ENCODE measurements at regions not wholly inside any gene's neighbourhood (a gene's known extent, or its start where the extent isn't known, plus 50 kb on each side); places are given as distances from the start of the nearest gene placed in this dataset.
"Not testable (repeated sequence)": the region's sequence is repeated elsewhere in the genome, so short reads cannot be mapped to it uniquely, and the experiment has no call there.

DNA sequence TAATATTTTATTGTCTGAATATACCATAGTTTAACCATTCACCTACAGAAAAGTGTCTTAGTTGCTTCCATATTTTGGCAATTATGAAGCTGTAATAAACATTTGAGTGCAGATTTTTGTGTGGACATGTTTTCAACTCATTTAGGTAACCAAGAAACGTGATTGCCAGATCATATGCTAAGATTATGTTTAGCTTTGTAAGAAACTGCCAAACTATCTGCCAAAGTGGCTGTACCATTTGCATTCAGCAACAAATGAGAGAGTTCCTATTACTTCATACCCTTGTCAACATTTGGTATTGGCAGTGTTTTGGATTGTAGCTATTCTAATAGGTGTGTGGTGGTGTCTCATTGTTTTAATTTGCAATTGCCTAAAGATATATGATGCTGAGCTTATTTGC is 233.5 kb downstream of the TMEM26 start:
- intact Hi-C loops (cut with DNase I): no loop called here
- Histone ChIP-seq H3K4me3 (ENCODE audit: low read length) (no peak overlapping the region), H3K27me3 (ENCODE audit: control insufficient read depth, insufficient read depth) (no peaks in the 10 kb centered on the region), H3K27ac (ENCODE audit: low read length) (no peak overlapping the region), H3K9me3 (ENCODE audit: control insufficient read depth, low read length) (no peaks in the 10 kb centered on the region), H3K4me1 (ENCODE audit: control insufficient read depth, insufficient read depth, low read length) (no peaks in the 10 kb centered on the region)
- DNase-seq (no peak), ATAC-seq (no peak)
- 56% methylated on average over 1 of the region's 1 CpG for WGBS

DNA sequence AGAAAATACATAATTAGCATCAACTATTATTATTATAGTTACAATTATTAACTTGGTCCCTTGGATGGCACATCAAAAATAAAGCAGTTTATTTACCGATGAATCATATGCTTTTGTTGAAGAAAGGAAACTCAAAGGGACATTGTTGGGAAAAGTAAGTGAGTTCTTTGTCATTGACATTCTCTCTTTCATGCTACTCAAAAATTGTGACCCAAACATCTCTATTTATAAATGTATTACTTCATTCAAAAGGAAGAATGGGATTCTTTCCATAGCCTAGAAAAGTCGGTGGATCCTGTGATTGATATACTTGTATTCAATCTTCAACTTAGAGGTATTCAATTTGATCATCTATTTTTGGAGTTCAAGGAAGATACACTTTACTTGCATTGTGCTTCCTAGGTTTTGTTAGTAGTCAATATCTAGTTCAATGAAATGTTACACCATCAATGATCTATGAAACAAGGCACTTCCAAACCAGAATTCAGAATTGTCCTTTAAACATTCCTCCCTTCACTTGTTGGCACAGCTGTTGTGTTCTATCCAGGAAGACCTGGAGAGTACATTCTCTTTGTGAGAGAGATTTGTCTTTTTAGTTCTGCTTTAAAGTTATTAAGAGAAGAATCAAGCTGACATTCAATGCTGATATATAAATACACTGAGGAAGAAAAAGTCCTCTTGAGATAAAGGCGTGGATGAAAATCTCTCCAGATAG is 235.2 kb downstream of the TMEM26 start:
- H3K9me3 ChIP-seq (ENCODE audit: control insufficient read depth, low read length): no peaks in the 10 kb centered on the region
- no peaks in the 10 kb centered on the region for H3K27me3 ChIP-seq (ENCODE audit: control insufficient read depth, insufficient read depth)
- H3K4me1 ChIP-seq (ENCODE audit: control insufficient read depth, insufficient read depth, low read length): no peaks in the 10 kb centered on the region
- ATAC-seq (no peak), DNase-seq (no peak)
- H3K4me3 ChIP-seq (ENCODE audit: low read length): no peak overlapping the region
- no peak overlapping the region for H3K27ac ChIP-seq (ENCODE audit: low read length)
- intact Hi-C loops (cut with DNase I): no loop called here
- 89% methylated on average over 3 of the region's 3 CpGs for WGBS

DNA sequence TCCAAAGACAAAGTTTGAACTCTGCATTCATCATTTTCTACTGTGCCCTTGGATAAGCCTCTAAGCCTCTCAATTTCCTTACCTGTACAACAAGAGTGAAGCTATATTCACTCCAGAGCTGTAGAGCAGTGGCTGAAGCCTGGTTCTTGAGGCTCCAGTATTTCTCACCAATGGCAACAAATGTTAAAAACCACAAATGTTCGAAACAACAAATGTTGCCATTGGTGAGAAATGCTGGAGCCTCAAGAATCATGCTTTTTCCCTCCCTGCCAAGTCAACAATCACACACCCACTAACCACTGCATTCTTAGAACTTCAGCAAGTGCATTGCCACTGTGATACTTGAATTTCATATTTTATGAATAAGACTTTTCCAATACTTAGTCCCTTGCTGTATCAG is 237.9 kb downstream of the TMEM26 start:
- Histone ChIP-seq H3K9me3 (ENCODE audit: control insufficient read depth, low read length) (no peaks in the 10 kb centered on the region), H3K27me3 (ENCODE audit: control insufficient read depth, insufficient read depth) (no peaks in the 10 kb centered on the region), H3K4me1 (ENCODE audit: control insufficient read depth, insufficient read depth, low read length) (no peaks in the 10 kb centered on the region), H3K4me3 (ENCODE audit: low read length) (no peak overlapping the region), H3K27ac (ENCODE audit: low read length) (no peak overlapping the region)
- no peak for ATAC-seq
- intact Hi-C loops (cut with DNase I): no loop called here
- no peak for DNase-seq
- WGBS: 82% methylated on average over 1 of the region's 1 CpG

DNA sequence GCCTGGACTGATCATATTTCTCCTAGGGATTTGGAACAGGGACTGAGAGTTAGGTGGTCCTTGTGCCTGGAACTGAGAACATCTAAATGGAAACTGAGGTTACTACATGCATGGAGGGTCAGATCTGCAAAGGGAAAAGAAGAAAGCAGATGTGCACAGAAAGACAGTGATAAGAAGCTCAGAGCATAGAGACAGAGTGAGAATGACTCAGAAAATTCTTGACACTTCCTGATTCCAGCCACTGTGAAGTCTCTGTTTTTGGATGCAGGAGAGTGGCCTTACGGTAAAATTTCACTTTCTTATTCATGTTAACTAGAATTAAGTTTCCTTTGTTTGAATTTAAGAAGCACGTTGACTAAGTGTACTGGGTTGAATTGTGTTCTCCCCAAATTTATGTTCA is 241.7 kb downstream of the TMEM26 start:
- H3K27me3 ChIP-seq (ENCODE audit: control insufficient read depth, insufficient read depth): no peaks in the 10 kb centered on the region
- H3K27ac ChIP-seq (ENCODE audit: low read length): no peak overlapping the region
- no peaks in the 10 kb centered on the region for H3K4me1 ChIP-seq (ENCODE audit: control insufficient read depth, insufficient read depth, low read length)
- H3K9me3 ChIP-seq (ENCODE audit: control insufficient read depth, low read length): no peaks in the 10 kb centered on the region
- ATAC-seq (no peak), DNase-seq (no peak)
- intact Hi-C loops (cut with DNase I): no loop called here
- no peak overlapping the region for H3K4me3 ChIP-seq (ENCODE audit: low read length)
- WGBS: 51% methylated on average over 2 of the region's 2 CpGs

DNA sequence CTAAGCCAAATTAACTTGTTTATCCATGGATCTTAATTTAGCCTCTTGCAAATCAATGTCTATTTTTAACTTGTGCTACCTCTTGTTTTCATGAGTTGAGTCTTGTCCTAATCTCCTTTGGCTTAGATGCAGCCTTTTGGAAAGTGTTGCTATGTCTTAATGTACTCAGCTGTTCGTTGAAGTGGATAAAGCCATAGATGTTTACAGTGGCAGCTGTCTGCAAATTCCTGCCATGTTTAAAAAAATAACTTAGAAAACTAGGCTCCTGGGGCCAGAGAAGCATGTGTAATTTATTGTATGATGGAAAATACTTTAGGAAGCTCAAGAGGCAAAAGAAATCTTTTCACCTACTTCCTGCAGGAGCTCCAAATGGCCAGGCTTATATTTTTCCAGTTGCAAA is 253.1 kb upstream of the RHOBTB1 start:
- ATAC-seq (peak in 1 of 2 donors; percentile 48), DNase-seq (no peak)
- 8% methylated on average over 1 of the region's 1 CpG for WGBS
- Histone ChIP-seq H3K4me3 (ENCODE audit: low read length) (no peak overlapping the region), H3K27ac (ENCODE audit: low read length) (no peak overlapping the region), H3K4me1 (ENCODE audit: control insufficient read depth, insufficient read depth, low read length) (no peaks in the 10 kb centered on the region), H3K27me3 (ENCODE audit: control insufficient read depth, insufficient read depth) (no peaks in the 10 kb centered on the region), H3K9me3 (ENCODE audit: control insufficient read depth, low read length) (no peaks in the 10 kb centered on the region)
- intact Hi-C loops (cut with DNase I): loop anchor here in 1 of 4 donors (10.0 kb wide), 1 partner anchor 52 kb away; no protein-coding TSS in a partner anchor

DNA sequence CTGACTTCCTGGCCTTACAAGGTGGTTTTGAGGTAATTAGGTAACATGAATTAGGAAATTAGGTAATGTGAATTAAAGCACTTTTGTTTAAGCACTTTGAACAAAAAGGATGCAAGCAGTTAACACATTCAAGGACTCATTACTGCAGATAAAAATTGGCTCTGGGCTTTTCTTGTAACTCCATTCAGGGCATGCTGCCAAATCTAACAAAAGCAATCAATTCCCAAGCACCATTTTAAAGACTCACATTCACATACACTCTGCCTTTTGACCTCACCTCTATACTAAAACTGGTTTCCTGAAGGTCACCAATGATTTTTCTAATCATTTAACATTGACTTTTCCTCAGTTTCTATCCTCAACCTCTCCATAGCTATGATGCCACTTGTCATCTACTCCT is 251.2 kb upstream of the RHOBTB1 start:
- DNase-seq: no peak
- Histone ChIP-seq H3K27ac (ENCODE audit: low read length) (no peak overlapping the region), H3K27me3 (ENCODE audit: control insufficient read depth, insufficient read depth) (no peaks in the 10 kb centered on the region), H3K9me3 (ENCODE audit: control insufficient read depth, low read length) (no peaks in the 10 kb centered on the region), H3K4me3 (ENCODE audit: low read length) (no peak overlapping the region), H3K4me1 (ENCODE audit: control insufficient read depth, insufficient read depth, low read length) (no peaks in the 10 kb centered on the region)
- ATAC-seq: no peak
- intact Hi-C loops (cut with DNase I): loop anchor here in 1 of 4 donors (10.0 kb wide), 1 partner anchor 50 kb away; no protein-coding TSS in a partner anchor

DNA sequence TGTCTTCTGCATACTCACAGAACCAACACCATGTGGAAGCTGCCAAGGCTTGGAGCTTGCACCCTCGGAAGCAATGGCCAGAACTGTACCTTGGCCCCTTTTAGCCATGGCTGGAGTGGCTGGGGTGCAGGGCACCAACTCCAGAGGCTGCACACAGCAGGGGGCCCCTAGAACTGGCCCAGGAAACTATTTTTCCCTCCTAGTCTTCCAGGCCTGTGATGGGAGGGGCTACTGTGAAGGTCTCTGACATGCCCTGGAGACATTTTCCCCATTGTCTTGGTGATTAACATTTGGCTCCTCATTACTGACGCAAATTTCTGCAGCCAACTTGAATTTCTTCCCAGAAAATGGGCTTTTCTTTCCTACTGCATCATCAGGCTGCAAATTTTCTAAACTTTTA is 248.6 kb upstream of the RHOBTB1 start:
- peak in 1 of 2 donors; percentile 66 for ATAC-seq
- H3K4me1 ChIP-seq (ENCODE audit: control insufficient read depth, insufficient read depth, low read length); H3K27ac ChIP-seq (ENCODE audit: low read length); H3K4me3 ChIP-seq (ENCODE audit: low read length); H3K9me3 ChIP-seq (ENCODE audit: control insufficient read depth, low read length); H3K27me3 ChIP-seq (ENCODE audit: control insufficient read depth, insufficient read depth): not testable (repeated sequence)
- intact Hi-C loops (cut with DNase I): loop anchor here in 1 of 4 donors (10.0 kb wide), 1 partner anchor 48 kb away; no protein-coding TSS in a partner anchor
- peak in 1 of 3 donors; percentile 34 for DNase-seq
- WGBS: 62% methylated on average over 2 of the region's 2 CpGs

DNA sequence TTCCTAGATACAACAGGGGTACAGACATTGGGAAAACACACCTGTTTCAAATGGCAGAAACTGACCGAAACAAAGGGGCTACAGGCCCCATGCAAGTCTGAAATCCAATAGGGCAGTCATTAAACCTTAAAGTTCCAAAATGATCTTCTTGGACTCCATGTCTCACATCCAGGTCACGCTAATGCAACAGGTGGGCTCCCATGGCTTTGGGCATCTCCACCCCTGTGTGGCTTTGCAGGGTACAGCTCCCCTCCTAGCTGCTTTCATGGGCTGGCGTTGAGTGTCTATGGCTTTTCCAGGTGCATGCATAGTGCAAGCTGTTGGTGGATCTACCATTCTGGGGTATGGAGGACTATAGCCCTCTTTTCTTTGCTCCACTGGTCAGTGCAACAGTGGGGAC is 248.1 kb upstream of the RHOBTB1 start:
- Histone ChIP-seq H3K27ac (ENCODE audit: low read length) (no peak overlapping the region), H3K27me3 (ENCODE audit: control insufficient read depth, insufficient read depth) (no peaks in the 10 kb centered on the region), H3K4me3 (ENCODE audit: low read length) (no peak overlapping the region), H3K4me1 (ENCODE audit: control insufficient read depth, insufficient read depth, low read length) (no peaks in the 10 kb centered on the region), H3K9me3 (ENCODE audit: control insufficient read depth, low read length) (no peaks in the 10 kb centered on the region)
- no peak for ATAC-seq
- WGBS: 92% methylated on average over 3 of the region's 3 CpGs
- DNase-seq: no peak
- intact Hi-C loops (cut with DNase I): loop anchor here in 1 of 4 donors (10.0 kb wide), 1 partner anchor 47 kb away; no protein-coding TSS in a partner anchor

DNA sequence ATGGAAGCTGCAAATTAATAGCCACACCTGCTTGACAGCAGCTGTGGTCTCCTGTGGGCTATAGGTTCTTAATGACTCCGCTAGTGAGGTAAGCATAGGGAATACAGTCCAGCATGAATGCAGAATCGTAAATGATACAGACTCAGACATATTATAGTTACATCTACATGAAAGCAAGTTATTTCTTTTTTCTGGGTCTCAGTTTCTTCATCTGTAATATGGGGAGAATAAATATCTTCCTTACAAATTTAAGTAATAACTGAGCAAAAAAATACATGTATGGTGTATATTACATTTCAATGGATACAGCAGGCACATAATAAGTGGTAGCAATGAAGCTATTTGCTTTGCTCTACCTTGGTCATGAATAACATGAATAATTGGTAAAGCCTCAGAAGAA is 245.9 kb upstream of the RHOBTB1 start:
- ATAC-seq: no peak
- H3K9me3 ChIP-seq (ENCODE audit: control insufficient read depth, low read length): no peaks in the 10 kb centered on the region
- H3K4me1 ChIP-seq (ENCODE audit: control insufficient read depth, insufficient read depth, low read length): no peaks in the 10 kb centered on the region
- no peak overlapping the region for H3K27ac ChIP-seq (ENCODE audit: low read length)
- H3K27me3 ChIP-seq (ENCODE audit: control insufficient read depth, insufficient read depth): no peaks in the 10 kb centered on the region
- 93% methylated on average over 2 of the region's 2 CpGs for WGBS
- DNase-seq: no peak
- intact Hi-C loops (cut with DNase I): loop anchor here in 1 of 4 donors (10.0 kb wide), 1 partner anchor 45 kb away; no protein-coding TSS in a partner anchor
- no peak overlapping the region for H3K4me3 ChIP-seq (ENCODE audit: low read length)

DNA sequence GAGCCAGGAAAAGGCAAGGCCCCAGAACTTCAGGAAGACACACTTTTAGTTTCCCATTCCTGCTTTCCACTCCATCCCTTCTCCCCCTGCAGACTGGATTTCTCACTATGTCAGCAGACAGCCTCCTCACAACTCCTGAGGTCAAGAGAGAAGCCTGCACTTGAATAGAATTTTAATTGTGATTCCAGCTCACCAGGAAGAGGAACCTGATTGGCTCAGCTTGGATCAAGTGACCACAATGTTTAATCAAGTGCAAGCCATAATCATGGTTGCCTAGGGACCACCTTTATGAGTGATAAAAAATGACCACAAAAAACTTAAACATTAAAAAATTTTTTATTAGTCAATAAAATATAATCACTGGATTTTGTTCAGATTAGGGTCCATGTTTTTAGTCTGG is 244.7 kb upstream of the RHOBTB1 start:
- H3K27ac ChIP-seq (ENCODE audit: low read length): no peak overlapping the region
- H3K4me1 ChIP-seq (ENCODE audit: control insufficient read depth, insufficient read depth, low read length): no peaks in the 10 kb centered on the region
- intact Hi-C loops (cut with DNase I): no loop called here
- no peak overlapping the region for H3K4me3 ChIP-seq (ENCODE audit: low read length)
- DNase-seq: no peak
- ATAC-seq: no peak
- no peaks in the 10 kb centered on the region for H3K9me3 ChIP-seq (ENCODE audit: control insufficient read depth, low read length)
- no peaks in the 10 kb centered on the region for H3K27me3 ChIP-seq (ENCODE audit: control insufficient read depth, insufficient read depth)

DNA sequence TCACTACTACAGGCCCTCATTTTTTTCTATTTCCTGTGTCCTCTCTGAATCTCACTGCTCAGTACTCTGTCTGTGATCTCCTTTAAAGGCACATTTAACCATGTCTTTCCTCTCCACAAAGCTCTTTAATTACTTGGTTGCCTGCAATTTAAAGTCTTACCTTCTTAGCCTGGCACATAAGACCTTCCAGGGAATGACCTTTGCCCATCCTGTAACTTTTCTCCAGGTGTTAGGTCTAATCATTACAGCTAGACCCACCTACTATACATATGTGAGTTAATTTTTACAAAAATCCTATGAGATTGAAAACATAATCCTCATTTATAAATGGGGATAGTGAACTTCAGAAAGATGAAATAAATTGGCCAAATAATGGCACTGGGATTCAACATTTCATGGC is 244.1 kb upstream of the RHOBTB1 start:
- Histone ChIP-seq H3K27me3 (ENCODE audit: control insufficient read depth, insufficient read depth) (no peaks in the 10 kb centered on the region), H3K4me3 (ENCODE audit: low read length) (no peak overlapping the region), H3K9me3 (ENCODE audit: control insufficient read depth, low read length) (no peaks in the 10 kb centered on the region), H3K4me1 (ENCODE audit: control insufficient read depth, insufficient read depth, low read length) (no peaks in the 10 kb centered on the region), H3K27ac (ENCODE audit: low read length) (no peak overlapping the region)
- DNase-seq: no peak
- ATAC-seq: no peak
- intact Hi-C loops (cut with DNase I): no loop called here

DNA sequence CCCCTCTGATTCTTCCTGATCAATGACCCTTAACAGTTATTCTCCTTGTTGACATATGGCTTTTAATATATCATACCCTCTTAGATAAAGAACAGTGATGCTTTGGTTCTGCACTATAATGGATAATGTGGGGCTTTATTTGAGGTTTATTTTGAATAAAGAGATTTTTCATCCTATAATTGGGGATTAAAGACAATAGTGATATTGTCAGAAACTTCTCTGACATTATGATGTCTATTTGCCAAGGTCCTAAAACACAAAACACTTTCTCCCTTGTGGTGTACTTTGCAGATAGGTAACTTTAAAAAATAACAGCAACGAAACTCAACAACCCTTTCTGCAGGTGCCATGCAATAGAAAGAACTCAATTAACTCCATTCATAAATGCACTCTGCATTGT is 243.6 kb upstream of the RHOBTB1 start:
- H3K4me1 ChIP-seq (ENCODE audit: control insufficient read depth, insufficient read depth, low read length): no peaks in the 10 kb centered on the region
- intact Hi-C loops (cut with DNase I): no loop called here
- H3K4me3 ChIP-seq (ENCODE audit: low read length): no peak overlapping the region
- H3K27me3 ChIP-seq (ENCODE audit: control insufficient read depth, insufficient read depth): no peaks in the 10 kb centered on the region
- ATAC-seq (no peak), DNase-seq (no peak)
- H3K9me3 ChIP-seq (ENCODE audit: control insufficient read depth, low read length): no peaks in the 10 kb centered on the region
- H3K27ac ChIP-seq (ENCODE audit: low read length): no peak overlapping the region
- 91% methylated on average over 1 of the region's 1 CpG for WGBS

All from right cardiac atrium (tissue), 5 donors.